SK-N-SH treated with all-trans-retinoic acid at 6 μM for 48 hours (cell line): ENCODE measurements at regions not wholly inside any gene's neighbourhood (a gene's known extent, or its start where the extent isn't known, plus 50 kb on each side); places are given as distances from the start of the nearest gene placed in this dataset.

Experiments used
- ATAC-seq: fragments of 200-7000 bp; cut with Tn5 transposase; 3 replicates; pipeline ENCODE4 v1.9.1; 2020; ENCODE audit warnings: mild to moderate bottlenecking, moderate library complexity
- BACH2 ChIP-seq: fragments of 250-450 bp; sonication (Bioruptor Pico); IDR thresholded peaks from 2 replicates; pipeline ENCODE4 v1.9.0; 2021; ENCODE audit warnings: mild to moderate bottlenecking, borderline replicate concordance
- CSDC2 ChIP-seq: fragments of 250-450 bp; sonication (Bioruptor Pico); IDR thresholded peaks from 2 replicates; pipeline ENCODE4 v1.5.0; 2020; ENCODE audit warnings: mild to moderate bottlenecking, moderate library complexity
- ESRRG ChIP-seq: fragments of 250-450 bp; sonication (Bioruptor Pico); IDR thresholded peaks from 2 replicates; pipeline ENCODE4 v1.6.1; 2021; ENCODE audit warnings: mild to moderate bottlenecking
- GLIS3 ChIP-seq: fragments of 250-450 bp; sonication (Bioruptor Pico); IDR thresholded peaks from 2 replicates; pipeline ENCODE4 v1.5.0; 2020; ENCODE audit warnings: mild to moderate bottlenecking, moderate library complexity
- ISL1 ChIP-seq: fragments of 250-450 bp; sonication (Bioruptor Pico); IDR thresholded peaks from 2 replicates; pipeline ENCODE4 v2.1.2; 2022; ENCODE audit warnings: mild to moderate bottlenecking, moderate library complexity
- PPARA ChIP-seq: fragments of 250-450 bp; sonication (Bioruptor Pico); IDR thresholded peaks from 2 replicates; pipeline ENCODE4 v1.5.0; 2020; ENCODE audit warnings: mild to moderate bottlenecking, borderline replicate concordance
- RARB ChIP-seq: fragments of 250-450 bp; sonication (Bioruptor Pico); IDR thresholded peaks from 2 replicates; pipeline ENCODE4 v1.8.0; 2021; ENCODE audit warnings: mild to moderate bottlenecking, moderate library complexity
- SNAI2 ChIP-seq: fragments of 250-450 bp; sonication (Bioruptor Pico); IDR thresholded peaks from 2 replicates; pipeline ENCODE4 v1.5.0; 2020; ENCODE audit warnings: mild to moderate bottlenecking, moderate library complexity
- TOX ChIP-seq: fragments of 250-450 bp; sonication (Bioruptor Pico); IDR thresholded peaks from 2 replicates; pipeline ENCODE4 v1.8.0; 2021; ENCODE audit warnings: mild to moderate bottlenecking, moderate library complexity, borderline replicate concordance
- ZFP3 ChIP-seq: fragments of 250-450 bp; sonication (Bioruptor Pico); IDR thresholded peaks from 2 replicates; pipeline ENCODE4 v1.5.0; 2020; ENCODE audit warnings: mild to moderate bottlenecking, moderate library complexity
- ZFP30 ChIP-seq: fragments of 450-650 bp; formaldehyde crosslinking; IDR thresholded peaks from 2 replicates; pipeline ENCODE4 v1.5.0; 2022; ENCODE audit warnings: mild to moderate bottlenecking, moderate library complexity
- ZNF565 ChIP-seq: fragments of 450-650 bp; formaldehyde crosslinking; conservative IDR thresholded peaks from 2 replicates; pipeline ENCODE4 v1.5.0; 2020; ENCODE audit warnings: low read depth, mild to moderate bottlenecking, moderate library complexity
- ZNF70 ChIP-seq: fragments of 450-650 bp; formaldehyde crosslinking; IDR thresholded peaks from 2 replicates; pipeline ENCODE4 v1.5.0; 2020; ENCODE audit warnings: mild to moderate bottlenecking, moderate library complexity
- ZNF8 ChIP-seq: fragments of 450-650 bp; formaldehyde crosslinking; IDR thresholded peaks from 2 replicates; pipeline ENCODE4 v1.5.0; 2020; ENCODE audit warnings: mild to moderate bottlenecking, moderate library complexity
- TF ChIP-seq, protein P1 (sequence below): fragments of 250-450 bp; sonication (Bioruptor Pico); IDR thresholded peaks from 2 replicates; pipeline ENCODE4 v1.5.0; 2020; ENCODE audit warnings: mild to moderate bottlenecking, moderate library complexity
- TF ChIP-seq, protein P2 (sequence below): fragments of 250-450 bp; sonication (Bioruptor Pico); IDR thresholded peaks from 2 replicates; pipeline ENCODE4 v1.5.1; 2020; ENCODE audit warnings: low read depth, mild to moderate bottlenecking, moderate library complexity
- TF ChIP-seq, protein P3 (sequence below): fragments of 250-450 bp; sonication (Bioruptor Pico); IDR thresholded peaks from 2 replicates; pipeline ENCODE4 v1.5.1; 2021; ENCODE audit warnings: mild to moderate bottlenecking, moderate library complexity
- TF ChIP-seq, protein P4 (sequence below): fragments of 250-450 bp; sonication (Bioruptor Pico); IDR thresholded peaks from 2 replicates; pipeline ENCODE4 v1.8.0; 2020; ENCODE audit warnings: mild to moderate bottlenecking, moderate library complexity, borderline replicate concordance
- TF ChIP-seq, protein P5 (sequence below): fragments of 250-450 bp; sonication (Bioruptor Pico); IDR thresholded peaks from 2 replicates; pipeline ENCODE4 v1.8.0; 2021; ENCODE audit warnings: low read depth, mild to moderate bottlenecking, moderate library complexity, borderline replicate concordance

DNA sequence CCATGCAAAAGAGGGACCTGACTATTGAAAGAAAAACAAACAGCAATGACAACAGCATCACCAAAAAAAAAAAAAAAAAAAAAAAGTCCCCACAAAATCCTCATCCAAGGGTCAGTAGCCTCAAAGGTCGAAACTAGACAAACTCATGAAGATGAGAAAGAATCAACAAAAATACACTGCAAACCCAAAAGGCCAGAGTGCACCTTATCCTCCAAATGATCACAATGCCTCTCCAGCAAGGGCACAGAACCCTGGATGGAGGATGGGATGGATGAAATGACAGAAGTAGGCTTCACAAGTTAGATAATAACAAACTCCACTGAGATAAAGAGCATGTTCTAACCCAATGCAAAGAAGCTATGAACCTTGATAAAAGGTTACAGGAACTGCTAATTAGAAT, 250.4 kb upstream of the GRAMD2B start:
- no peak for TF ChIP-seq CSDC2 (CRISPR knock-in tag)
- TF ChIP-seq SNAI2 (CRISPR knock-in tag): no peak
- ATAC-seq: no peak

DNA sequence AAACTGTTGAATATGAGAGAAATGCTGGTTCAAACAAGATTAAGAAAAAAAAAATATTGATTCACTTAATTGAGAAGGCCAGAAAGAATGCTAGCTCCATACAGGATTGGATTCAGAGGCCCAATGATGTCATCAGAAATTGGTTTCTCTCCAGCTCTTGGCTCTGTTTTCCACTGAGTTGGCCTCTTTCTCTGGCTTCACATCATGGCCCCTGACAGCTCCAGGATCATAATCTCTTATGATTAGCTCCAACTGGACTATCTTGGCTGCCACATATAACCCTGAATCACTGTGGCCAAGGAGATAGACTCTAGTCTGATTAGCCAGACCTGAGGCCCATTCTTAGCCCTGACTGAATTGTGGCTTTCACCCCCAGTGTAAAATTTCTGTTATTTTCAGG, 244.7 kb upstream of the GRAMD2B start:
- ATAC-seq: peak; percentile 55
- peak; percentile 32; the same call in 1 of the 2 replicates for TF ChIP-seq ZFP3 (CRISPR knock-in tag)
- TF ChIP-seq, protein P1, sequence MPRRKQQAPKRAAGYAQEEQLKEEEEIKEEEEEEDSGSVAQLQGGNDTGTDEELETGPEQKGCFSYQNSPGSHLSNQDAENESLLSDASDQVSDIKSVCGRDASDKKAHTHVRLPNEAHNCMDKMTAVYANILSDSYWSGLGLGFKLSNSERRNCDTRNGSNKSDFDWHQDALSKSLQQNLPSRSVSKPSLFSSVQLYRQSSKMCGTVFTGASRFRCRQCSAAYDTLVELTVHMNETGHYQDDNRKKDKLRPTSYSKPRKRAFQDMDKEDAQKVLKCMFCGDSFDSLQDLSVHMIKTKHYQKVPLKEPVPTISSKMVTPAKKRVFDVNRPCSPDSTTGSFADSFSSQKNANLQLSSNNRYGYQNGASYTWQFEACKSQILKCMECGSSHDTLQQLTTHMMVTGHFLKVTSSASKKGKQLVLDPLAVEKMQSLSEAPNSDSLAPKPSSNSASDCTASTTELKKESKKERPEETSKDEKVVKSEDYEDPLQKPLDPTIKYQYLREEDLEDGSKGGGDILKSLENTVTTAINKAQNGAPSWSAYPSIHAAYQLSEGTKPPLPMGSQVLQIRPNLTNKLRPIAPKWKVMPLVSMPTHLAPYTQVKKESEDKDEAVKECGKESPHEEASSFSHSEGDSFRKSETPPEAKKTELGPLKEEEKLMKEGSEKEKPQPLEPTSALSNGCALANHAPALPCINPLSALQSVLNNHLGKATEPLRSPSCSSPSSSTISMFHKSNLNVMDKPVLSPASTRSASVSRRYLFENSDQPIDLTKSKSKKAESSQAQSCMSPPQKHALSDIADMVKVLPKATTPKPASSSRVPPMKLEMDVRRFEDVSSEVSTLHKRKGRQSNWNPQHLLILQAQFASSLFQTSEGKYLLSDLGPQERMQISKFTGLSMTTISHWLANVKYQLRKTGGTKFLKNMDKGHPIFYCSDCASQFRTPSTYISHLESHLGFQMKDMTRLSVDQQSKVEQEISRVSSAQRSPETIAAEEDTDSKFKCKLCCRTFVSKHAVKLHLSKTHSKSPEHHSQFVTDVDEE (CRISPR knock-in tag): no peak
- TF ChIP-seq ISL1: peak; percentile 74
- no peak for TF ChIP-seq RARB
- no peak for TF ChIP-seq ZNF8 (CRISPR knock-in tag)
- no peak for TF ChIP-seq ESRRG (CRISPR knock-in tag)
- no peak for TF ChIP-seq TOX (CRISPR knock-in tag)
- TF ChIP-seq, protein P2, sequence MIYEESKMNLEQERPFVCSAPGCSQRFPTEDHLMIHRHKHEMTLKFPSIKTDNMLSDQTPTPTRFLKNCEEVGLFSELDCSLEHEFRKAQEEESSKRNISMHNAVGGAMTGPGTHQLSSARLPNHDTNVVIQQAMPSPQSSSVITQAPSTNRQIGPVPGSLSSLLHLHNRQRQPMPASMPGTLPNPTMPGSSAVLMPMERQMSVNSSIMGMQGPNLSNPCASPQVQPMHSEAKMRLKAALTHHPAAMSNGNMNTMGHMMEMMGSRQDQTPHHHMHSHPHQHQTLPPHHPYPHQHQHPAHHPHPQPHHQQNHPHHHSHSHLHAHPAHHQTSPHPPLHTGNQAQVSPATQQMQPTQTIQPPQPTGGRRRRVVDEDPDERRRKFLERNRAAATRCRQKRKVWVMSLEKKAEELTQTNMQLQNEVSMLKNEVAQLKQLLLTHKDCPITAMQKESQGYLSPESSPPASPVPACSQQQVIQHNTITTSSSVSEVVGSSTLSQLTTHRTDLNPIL (CRISPR knock-in tag): no peak
- TF ChIP-seq, protein P3, sequence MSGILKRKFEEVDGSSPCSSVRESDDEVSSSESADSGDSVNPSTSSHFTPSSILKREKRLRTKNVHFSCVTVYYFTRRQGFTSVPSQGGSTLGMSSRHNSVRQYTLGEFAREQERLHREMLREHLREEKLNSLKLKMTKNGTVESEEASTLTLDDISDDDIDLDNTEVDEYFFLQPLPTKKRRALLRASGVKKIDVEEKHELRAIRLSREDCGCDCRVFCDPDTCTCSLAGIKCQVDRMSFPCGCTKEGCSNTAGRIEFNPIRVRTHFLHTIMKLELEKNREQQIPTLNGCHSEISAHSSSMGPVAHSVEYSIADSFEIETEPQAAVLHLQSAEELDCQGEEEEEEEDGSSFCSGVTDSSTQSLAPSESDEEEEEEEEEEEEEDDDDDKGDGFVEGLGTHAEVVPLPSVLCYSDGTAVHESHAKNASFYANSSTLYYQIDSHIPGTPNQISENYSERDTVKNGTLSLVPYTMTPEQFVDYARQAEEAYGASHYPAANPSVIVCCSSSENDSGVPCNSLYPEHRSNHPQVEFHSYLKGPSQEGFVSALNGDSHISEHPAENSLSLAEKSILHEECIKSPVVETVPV (CRISPR knock-in tag): no peak
- no peak for TF ChIP-seq ZNF70 (CRISPR knock-in tag)
- TF ChIP-seq PPARA (CRISPR knock-in tag): no peak
- TF ChIP-seq GLIS3: no peak
- TF ChIP-seq SNAI2 (CRISPR knock-in tag): no peak

DNA sequence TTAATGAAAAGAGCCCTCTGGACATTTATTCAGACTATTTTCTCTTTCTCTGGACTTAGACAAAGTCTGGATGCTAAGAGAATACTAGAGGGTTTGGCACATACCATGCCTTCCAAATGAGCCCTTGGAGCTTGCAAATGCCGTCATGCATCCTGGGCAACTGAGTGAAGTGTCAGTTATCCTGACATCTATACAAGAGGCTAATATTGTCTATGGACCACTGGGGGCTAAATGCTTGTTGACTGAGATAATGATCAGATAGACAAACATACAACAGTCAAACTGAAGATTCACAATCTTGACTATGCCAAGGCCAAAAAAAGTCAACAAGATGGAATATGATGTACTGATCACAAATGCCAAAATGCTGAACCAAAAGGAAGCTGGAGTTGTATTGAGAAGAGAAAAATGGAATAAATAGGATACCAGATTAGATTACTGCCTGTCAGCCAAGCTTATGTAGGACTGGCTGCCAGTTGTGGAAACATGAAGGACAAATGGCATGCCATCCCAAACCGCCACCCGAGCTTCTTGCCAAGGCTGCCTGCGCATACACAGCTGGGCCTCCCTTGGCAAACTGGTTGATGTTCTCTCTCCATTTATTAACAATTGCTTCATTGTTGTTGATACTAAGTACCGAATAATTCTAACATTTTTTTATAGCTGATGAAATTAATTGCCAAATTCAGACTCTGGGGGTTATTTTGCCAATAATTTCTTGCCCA, 240.1 kb upstream of the GRAMD2B start:
- ATAC-seq: no peak
- TF ChIP-seq, protein P2 (CRISPR knock-in tag): no peak
- TF ChIP-seq BACH2 (CRISPR knock-in tag) (no peak), GLIS3 (no peak), PPARA (CRISPR knock-in tag) (no peak), SNAI2 (CRISPR knock-in tag) (no peak), TOX (CRISPR knock-in tag) (no peak), ZNF8 (CRISPR knock-in tag) (no peak), ESRRG (CRISPR knock-in tag) (no peak), ZNF70 (CRISPR knock-in tag) (no peak), ZFP30 (CRISPR knock-in tag) (no peak), RARB (no peak), ZNF565 (no peak), ZFP3 (CRISPR knock-in tag) (no peak)
- TF ChIP-seq, protein P4, sequence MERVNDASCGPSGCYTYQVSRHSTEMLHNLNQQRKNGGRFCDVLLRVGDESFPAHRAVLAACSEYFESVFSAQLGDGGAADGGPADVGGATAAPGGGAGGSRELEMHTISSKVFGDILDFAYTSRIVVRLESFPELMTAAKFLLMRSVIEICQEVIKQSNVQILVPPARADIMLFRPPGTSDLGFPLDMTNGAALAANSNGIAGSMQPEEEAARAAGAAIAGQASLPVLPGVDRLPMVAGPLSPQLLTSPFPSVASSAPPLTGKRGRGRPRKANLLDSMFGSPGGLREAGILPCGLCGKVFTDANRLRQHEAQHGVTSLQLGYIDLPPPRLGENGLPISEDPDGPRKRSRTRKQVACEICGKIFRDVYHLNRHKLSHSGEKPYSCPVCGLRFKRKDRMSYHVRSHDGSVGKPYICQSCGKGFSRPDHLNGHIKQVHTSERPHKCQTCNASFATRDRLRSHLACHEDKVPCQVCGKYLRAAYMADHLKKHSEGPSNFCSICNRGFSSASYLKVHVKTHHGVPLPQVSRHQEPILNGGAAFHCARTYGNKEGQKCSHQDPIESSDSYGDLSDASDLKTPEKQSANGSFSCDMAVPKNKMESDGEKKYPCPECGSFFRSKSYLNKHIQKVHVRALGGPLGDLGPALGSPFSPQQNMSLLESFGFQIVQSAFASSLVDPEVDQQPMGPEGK: no peak
- TF ChIP-seq, protein P5, sequence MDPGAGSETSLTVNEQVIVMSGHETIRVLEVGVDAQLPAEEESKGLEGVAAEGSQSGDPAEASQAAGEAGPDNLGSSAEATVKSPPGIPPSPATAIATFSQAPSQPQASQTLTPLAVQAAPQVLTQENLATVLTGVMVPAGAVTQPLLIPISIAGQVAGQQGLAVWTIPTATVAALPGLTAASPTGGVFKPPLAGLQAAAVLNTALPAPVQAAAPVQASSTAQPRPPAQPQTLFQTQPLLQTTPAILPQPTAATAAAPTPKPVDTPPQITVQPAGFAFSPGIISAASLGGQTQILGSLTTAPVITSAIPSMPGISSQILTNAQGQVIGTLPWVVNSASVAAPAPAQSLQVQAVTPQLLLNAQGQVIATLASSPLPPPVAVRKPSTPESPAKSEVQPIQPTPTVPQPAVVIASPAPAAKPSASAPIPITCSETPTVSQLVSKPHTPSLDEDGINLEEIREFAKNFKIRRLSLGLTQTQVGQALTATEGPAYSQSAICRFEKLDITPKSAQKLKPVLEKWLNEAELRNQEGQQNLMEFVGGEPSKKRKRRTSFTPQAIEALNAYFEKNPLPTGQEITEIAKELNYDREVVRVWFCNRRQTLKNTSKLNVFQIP (CRISPR knock-in tag): no peak
- TF ChIP-seq, protein P1 (CRISPR knock-in tag): no peak
- TF ChIP-seq, all 23 proteins: peak for 0
